NCI-H774 (cell line): ENCODE measurements at regions not wholly inside any gene's neighbourhood (a gene's known extent, or its start where the extent isn't known, plus 50 kb on each side); places are given as distances from the start of the nearest gene placed in this dataset.
"Not testable (repeated sequence)": the region's sequence is repeated elsewhere in the genome, so short reads cannot be mapped to it uniquely, and the experiment has no call there.

Experiments used
- DNase-seq: peaks from one replicate; lab custom pipeline; 2025; lab: John Stamatoyannopoulos, UW

GRCh38 chr3:75320369-75320768 lies 343.8 kb upstream of the FRG2C start:
- no peak for DNase-seq

GRCh38 chr3:75321060-75321459 lies 343.1 kb upstream of the FRG2C start:
- DNase-seq: no peak

GRCh38 chr3:75323936-75324335 lies 340.2 kb upstream of the FRG2C start:
- not testable (repeated sequence) for DNase-seq

- no peak for DNase-seq
Measured at GRCh38 chr3:75325716-75326115, 338.4 kb upstream of the FRG2C start.

- DNase-seq: no peak
Measured at GRCh38 chr3:75327453-75327852, 336.7 kb upstream of the FRG2C start.

- no peak for DNase-seq
Measured at GRCh38 chr3:75329476-75330097, 334.5 kb upstream of the FRG2C start.

DNA sequence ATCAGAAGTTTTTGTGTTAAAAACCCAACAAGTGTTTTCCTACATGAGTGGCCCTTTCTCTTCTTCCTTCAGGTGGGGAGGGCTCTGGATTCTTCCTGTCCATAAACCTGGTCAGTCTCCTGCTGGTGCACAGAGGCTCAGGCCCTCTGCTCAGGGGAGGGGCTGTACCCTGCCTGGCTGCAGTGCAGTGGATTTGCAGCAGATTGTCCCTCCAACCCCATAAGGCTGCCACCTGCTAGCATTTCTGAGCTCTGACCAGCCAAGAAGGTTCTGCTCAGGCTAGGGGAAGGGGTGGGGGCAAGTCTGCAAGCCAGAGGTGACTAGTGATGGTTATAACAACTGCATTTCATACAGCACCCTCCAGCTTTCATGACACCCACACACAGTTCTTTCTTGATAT lies 333.7 kb upstream of the FRG2C start:
- not testable (repeated sequence) for DNase-seq

DNA sequence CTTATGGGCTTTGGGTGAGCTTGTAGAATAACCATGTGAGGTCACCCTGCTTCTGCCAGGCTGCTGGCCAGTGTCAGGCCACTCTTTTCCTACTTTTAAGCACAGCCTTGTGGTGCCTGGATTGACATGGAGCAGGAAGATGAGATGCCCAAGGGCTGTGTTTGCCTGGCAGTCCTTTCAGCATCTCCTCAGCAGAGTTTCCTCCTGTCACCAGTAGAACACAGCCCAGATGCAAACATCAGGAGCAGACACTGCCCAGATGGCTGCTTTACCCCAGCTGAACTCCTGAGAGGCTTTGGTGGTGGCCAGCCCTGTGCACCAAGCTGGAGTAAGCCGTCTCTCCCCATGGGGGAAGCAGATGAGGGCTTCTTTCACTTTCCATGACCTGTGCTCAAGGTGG lies 332.0 kb upstream of the FRG2C start:
- not testable (repeated sequence) for DNase-seq

- no peak for DNase-seq
Measured at GRCh38 chr3:75332794-75333193, 331.3 kb upstream of the FRG2C start.

DNA sequence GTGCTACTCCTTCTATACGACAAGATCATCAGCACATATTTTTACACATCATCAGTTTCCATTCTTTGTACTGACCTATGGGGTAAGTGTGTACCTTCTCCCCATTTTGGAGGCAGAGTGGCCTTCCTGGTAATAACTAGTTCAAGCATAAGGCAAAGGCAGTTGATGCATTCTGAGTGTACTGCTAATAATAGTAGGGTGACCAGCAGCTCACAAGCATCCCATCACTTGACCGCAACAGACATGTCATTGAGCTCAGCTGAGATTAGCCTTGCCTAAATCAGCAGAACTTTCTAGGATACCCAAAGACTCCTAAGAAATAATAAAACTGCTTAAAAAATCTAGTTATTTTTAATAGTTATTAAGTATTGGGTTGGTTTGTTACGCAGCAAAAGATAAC lies 329.8 kb upstream of the FRG2C start:
- DNase-seq: no peak

DNA sequence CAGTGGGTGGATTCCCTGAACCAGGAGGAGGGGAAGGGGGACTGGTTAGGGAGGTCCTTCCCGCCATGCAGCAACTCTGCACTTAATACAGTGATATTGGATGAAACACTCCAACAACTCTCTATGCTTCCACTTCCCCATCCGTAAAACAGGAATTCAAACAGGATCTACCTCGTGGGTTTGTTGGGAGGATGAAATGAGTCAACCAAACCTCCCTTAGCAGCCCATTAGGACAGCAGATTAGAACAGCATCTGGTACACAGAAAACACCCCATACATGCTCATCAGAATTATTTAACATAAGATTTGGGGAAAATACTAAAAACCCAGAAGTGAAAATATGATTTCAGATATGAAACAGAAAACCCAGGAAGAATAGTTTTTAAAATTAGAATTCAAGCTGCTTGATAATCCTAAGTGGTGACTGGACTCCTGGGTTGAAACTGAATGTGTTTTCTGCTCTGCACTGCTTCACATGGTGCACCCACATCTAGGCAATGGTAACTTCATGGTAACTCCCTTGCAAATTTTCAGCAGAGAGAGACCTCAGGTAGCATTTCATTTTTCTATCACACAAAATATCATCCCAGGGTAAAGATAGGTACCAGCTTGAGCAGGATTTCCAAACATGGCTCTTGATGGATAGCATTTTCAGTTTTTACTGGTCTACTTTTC lies 326.8 kb upstream of the FRG2C start:
- no peak for DNase-seq

DNA sequence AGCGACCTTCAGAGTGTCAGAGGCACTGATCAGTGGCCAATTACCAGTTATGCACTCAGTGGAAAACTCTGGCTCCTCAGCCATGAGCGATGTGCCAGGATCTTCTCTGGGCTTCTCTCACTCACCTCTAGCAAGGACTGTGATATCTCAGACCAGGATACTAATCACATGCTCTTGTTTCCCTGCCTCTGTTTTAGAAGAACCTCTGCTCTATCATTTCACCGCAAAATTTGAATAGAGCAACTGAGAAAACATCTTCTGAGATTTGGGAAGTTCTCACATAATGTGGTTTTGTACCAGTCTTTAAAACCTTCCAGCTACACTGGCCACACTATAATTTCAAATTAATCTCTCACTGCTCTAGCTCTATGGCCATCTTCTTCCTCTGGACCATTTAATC lies 325.8 kb upstream of the FRG2C start:
- DNase-seq: no peak

- no peak for DNase-seq
Measured at GRCh38 chr3:75341324-75342067, 322.6 kb upstream of the FRG2C start.

- no peak for DNase-seq
Measured at GRCh38 chr3:75342425-75342824, 321.7 kb upstream of the FRG2C start.

DNA sequence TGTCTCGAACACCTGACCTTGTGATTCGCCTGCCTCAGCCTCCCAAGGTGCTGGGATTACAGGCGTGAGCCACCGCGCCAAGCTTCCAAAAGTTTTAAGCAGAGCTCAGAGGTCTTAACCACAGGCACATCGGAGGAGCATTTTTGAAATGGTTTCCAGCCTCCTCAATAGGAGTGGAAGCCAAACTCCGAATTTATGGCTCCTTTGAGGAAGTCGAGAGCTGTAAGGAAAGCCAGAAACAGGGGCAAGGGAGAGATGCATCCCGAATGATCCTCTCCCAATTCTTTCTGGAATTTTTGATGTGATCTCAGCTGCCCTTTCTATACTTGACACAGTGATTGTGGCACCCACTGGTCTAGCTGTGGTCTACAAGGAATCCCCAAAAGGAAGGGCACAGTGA lies 313.6 kb upstream of the FRG2C start:
- not testable (repeated sequence) for DNase-seq

DNA sequence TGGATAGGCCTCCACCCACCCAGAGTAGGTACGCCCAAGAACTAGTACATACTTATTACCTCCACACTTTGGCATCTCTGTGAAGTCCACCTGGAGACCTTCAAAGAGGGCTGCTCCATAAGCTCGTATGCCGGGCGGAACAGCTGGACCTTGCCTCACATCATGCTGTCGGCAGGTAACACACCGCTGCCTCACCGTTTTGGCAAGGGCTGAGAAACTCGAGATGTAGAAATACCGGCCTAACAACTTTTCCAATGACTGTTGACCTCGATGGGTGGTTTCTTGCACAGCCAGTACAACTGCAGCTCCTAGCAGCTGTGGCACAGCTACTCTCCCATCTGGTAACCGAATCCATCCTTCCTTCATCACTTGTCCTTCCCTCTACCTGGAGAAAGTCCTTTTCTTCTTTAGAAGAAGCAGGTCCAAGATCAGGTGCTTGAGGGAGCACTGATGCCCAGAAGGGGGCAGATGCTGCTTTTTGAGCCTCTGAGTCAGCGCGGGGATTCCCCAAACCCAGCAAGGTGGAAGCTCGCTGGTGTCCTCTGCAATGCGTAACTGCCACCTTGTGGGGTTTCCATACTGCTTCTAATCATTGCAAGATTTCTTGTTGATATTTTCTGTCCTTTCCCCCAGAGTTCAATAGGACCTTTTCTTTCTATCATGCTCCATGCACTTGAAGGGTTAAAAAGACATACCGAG lies 301.9 kb upstream of the FRG2C start:
- not testable (repeated sequence) for DNase-seq

DNA sequence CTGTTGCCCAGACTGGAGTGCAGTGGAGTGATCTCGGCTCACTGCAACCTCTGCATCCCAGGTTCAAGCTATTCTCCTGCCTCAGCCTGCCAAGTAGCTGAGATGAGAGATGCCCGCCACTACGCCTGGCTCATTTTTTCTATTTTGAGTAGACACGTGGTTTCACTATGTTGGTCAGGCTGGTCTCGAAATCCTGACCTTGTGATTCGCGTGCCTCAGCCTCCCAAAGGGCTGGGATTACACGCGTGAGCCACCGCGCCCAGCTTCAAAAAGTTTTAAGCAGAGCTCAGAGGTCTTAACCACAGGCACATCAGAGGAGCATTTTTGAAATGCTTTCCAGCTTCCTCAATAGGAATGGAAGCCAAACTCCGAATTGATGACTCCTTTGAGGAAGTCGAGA lies 291.2 kb upstream of the FRG2C start:
- not testable (repeated sequence) for DNase-seq

GRCh38 chr3:75379840-75380239 lies 284.3 kb upstream of the FRG2C start:
- DNase-seq: not testable (repeated sequence)

GRCh38 chr3:75380276-75380771 lies 283.8 kb upstream of the FRG2C start:
- no peak for DNase-seq

- DNase-seq: not testable (repeated sequence)
Measured at GRCh38 chr3:75384016-75384415, 280.1 kb upstream of the FRG2C start.

DNA sequence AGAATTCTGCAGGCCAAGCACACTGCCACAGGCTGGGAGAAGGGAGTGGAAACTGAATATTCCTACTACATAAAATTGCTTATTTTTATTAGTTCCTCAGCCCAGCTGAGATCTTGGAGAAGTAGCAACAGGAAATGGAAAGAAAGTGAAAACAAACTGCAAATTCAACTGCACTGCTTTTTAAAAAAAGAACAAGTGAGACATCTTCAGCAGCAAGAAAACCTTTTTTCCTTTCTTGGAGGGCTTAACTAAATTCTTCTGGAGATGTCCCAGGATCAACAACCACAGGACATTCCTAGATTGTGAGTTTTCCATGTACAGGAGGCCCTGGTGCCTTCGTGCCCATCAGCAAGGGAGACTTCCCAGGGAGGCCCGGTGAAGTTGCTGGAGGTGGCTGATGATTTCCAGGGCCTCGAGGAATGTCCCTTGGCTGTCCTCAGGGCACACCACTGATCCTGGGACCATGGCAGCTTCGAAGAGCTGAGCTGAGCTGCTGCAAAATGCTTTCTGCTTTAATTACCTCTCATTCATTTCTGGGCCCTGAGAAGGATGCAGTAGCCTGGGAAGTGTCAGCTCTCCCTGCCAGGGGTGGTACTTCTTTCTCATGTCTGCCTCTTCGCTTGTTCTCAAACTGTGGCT lies 275.5 kb upstream of the FRG2C start:
- DNase-seq: not testable (repeated sequence)

DNA sequence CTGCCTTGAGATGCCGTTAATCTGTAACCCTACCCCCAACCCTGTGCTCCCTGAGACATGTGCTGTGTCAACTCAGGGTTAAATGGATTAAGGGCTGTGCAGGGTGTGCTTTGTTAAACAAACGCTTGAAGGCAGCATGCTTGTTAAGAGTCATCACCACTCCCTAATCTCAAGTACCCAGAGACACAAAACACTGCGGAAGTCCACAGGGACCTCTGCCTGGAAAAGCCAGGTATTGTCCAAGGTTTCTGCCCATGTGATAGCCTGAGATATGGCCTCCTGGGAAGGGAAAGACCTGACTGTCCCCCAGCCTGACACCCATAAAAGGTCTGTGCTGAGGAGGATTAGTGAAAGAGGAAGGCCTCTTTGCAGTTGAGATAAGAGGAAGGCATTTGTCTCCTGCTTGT lies 270.8 kb upstream of the FRG2C start:
- DNase-seq: not testable (repeated sequence)
